GM19043 (cell line): ENCODE measurements at regions not wholly inside any gene's neighbourhood (a gene's known extent, or its start where the extent isn't known, plus 50 kb on each side); places are given as distances from the start of the nearest gene placed in this dataset.
"Not testable (repeated sequence)": the region's sequence is repeated elsewhere in the genome, so short reads cannot be mapped to it uniquely, and the experiment has no call there.

ENCODE experiments used
- ATAC-seq: cut with Tn5 transposase; IDR thresholded peaks from one replicate; pipeline ENCODE4 v1.9.1; 2021; ENCODE audit warnings: low read depth; ENCODE audit not compliant: unreplicated experiment

DNA sequence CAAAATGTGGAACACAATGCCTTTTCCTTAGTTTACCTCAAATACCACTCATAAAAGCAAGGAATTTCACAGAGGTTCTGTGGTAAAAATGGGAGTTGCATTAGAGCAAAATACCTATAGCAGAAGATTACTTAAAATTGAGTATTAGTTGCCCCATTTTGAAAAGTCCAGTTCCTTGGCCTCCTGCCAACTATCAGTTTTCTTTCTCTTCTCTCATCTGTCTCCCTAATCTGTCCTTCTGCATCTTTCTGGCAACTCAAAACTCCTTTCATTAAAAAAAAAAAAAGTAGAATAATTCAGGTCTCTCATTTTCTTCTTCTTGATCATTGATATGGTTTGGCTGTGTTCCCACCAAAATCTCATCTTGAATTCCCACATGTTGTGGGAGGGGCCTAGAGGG, 127.3 kb downstream of the ATP23 start:
- ATAC-seq = no peak

- ATAC-seq = no peak
Observed at GRCh38 chr12:58069268-58069963, 128.0 kb downstream of the ATP23 start.

DNA sequence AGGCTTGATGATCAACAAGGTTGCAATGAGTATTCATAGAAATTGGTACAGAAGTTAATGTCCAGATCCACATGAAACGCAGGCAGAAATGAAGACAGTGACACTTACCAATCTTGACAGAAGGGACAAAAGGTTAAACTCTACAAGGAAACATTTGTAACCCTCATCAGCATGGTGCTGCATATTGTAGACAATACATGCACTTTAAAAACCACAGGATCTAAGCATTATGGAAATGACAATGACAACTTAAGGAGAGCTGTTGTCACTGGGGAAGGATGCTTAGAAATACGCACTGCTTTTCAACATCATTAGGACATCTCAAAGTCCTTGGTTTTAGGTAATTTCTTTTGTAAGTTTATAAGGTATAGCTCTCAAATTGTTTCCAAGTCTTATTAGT, 130.6 kb downstream of the ATP23 start:
- no peak for ATAC-seq

GRCh38 chr12:58074259-58074658, 132.9 kb downstream of the ATP23 start:
- ATAC-seq = no peak

DNA sequence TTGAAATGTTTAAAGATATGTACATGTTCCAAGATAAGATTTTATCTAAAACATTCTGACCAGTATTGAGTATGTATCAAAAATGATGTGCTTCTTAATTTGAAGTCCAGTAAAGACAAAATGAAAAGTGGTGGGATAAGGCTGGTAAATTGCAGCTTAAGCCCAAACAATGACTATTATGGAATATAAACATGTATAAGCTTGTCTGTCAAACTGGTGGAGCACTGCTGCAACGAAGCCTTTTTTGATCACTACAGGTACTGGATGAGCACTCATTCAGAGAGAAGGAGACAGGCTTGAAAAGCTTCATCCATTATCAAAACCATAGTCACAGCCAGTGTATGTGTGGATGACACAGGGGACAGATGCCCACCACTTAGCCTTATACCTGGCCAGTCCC, 138.4 kb downstream of the ATP23 start:
- ATAC-seq = no peak

DNA sequence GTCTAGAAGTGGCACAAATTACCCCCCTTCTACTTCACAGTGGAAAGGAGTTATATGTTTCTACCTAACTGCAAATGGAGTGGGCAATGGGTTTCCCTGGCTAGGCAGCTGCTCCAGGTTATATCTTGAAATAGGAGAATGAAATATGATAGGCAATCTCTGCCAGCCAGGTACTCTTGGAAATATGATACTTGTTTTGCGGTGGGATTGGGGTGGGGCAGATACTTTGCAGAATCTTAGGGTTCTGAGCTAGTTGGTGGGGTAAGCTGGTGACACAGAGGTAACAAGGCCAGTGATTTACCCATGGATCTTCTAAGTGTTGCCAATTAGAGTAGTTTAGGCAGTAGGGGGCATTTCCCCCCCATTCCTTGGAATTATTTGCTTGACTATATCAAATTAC, 140.1 kb downstream of the ATP23 start:
- no peak for ATAC-seq

GRCh38 chr12:58082996-58083395, 141.6 kb downstream of the ATP23 start:
- no peak for ATAC-seq

GRCh38 chr12:58086006-58086405, 144.6 kb downstream of the ATP23 start:
- no peak for ATAC-seq

GRCh38 chr12:58086930-58087329, 145.6 kb downstream of the ATP23 start:
- ATAC-seq = no peak

- no peak for ATAC-seq
Observed at GRCh38 chr12:58087423-58088127, 146.2 kb downstream of the ATP23 start.

- no peak for ATAC-seq
Observed at GRCh38 chr12:58089588-58089987, 148.2 kb downstream of the ATP23 start.

- no peak for ATAC-seq
Observed at GRCh38 chr12:58090685-58091084, 149.3 kb downstream of the ATP23 start.

DNA sequence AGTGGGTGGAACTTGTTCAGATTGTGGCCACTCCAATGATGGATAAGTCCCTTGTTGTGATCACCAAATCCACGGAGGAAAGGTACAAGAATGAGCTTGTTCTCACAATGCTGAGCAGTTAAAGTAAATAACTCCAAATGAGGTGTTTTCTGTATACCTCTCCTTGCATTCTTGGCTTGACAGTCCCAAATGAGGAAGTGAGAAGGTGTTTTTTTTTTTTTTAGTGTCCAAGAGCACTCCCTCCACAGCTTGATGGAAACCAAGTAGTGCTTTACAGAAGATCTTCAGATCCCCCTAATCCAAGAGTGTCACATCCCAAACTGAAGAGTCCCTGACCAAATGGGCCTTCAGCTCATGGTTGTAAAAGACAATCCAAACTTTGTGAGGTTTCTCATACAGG, 153.6 kb downstream of the ATP23 start:
- ATAC-seq = no peak

GRCh38 chr12:58097741-58098140, 156.4 kb downstream of the ATP23 start:
- ATAC-seq = no peak

GRCh38 chr12:58099476-58099875, 158.1 kb downstream of the ATP23 start:
- no peak for ATAC-seq

DNA sequence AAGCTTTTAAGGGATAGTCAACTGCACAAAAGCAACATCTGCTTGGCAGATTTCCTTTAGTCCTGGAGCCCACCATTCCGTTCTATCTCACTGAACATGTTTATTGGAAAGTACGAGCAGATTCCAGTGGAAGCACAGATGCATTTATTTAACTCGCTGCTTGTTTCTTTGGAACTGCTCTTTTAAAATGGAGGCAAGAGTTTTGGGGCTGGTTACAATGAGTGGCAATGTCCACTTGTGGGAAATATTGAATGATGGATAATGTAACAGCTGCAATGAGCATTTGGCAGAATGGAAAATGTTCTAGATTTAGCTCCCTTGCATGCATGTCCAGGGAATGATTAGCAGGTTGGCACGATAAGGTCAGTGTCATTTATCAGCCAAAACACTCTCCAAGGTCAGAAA, 163.0 kb downstream of the ATP23 start:
- ATAC-seq = no peak

DNA sequence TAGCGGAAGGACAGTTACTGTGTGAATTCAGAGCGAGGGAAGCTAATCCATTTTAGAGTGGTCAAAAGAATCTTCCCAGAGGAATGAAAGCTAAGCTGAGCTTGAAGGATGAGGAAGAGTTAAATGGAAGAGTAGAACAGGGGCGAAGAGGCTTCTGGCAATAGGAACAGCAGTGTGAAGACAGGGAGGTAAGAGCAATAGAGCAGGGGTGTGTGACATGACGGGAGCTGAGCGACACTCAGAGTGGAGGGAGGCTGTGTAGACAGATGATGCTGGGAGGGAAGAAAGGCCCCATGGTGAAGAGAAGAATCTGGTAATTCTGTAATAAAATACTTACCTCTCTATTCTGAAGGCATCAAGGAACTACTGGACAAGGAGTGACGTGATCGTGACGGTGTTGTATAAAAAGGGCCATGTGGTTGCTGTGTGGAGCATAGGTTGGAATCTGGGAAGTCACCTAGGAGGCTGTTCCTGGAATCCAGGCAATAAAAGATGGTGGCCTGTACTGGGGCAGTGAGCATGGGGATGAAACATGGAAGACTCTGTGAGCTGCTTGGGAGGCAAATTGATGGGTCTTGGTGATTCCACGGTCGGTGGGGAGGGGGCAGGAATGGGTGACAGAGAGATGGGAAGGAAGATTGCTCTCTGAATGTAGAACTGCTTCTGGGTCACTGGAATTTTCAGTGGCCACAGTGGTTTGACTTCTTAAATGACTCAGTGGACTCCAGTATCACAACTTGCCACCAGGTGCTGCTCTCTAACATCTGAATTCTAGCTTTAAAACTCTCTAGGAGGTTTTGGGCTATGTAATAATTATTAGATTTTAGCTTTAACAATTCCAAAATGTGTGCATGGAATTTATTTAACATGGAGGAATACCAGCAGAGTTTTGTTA, 164.1 kb downstream of the ATP23 start:
- no peak for ATAC-seq

GRCh38 chr12:58106195-58106594, 164.8 kb downstream of the ATP23 start:
- ATAC-seq = no peak

DNA sequence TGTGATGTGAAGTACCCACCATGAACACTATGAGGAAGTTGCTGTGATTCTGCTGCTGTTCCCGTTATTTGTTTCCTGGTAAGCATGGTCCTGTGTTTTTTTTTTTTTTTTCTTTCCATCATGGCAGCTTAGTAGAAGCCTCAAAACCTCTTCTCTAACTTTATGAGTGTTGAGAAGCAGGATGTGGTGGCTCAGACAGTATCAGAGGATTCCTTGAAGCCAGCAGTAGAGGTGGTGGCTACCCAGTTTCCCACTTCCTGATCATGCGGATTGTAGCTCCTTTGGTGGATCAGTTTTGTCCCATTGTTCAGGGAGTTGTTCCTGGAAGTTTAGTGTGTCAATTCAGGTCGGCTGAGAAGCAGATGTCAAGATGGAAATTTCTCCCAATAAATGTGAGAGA, 175.8 kb downstream of the ATP23 start:
- ATAC-seq = no peak

DNA sequence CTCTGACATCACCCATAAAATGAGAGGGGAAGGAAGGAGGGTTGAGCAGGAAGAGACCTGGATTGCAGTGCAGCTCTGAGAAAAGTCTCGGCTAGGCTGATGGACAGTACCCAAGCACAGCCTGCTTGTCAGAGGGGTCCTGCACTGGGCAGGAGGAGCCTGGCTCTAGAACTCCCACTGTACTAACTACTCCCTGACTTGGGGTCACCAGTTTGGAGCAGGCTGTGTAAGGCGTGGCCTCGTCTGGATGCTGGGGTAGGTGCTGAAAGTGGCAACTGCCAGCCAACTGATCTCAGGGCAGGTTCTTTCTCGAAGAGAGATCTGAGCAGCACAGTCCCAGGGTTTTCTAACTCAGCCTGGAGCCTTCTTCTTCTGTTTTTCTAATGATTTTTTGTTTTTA, 176.3 kb downstream of the ATP23 start:
- no peak for ATAC-seq

DNA sequence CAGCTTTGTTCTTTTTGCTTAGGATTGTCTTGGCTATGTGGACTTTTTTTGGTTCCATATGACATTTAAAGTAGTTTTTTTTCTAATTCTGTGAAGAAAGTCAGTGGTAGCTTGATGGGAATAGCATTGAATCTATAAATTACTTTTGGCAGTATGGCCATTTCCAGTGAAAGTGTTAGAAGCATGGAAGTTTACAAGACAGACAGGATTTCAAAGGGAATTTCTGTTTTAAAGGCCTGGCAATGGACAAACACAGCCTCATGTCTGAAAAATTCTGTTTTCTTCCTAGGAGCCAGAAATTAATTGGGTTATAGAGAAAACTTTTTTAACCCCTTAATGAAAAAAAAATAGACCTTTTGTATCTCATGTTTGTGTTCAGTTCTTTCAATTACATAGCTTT, 184.4 kb downstream of the ATP23 start:
- not testable (repeated sequence) for ATAC-seq
